Kasumi-1 (cell line): ENCODE measurements at regions not wholly inside any gene's neighbourhood (a gene's known extent, or its start where the extent isn't known, plus 50 kb on each side); places are given as distances from the start of the nearest gene placed in this dataset.

ENCODE experiments used
- DNase-seq, 2 experiments: peaks; one replicate each; lab custom pipeline; 2025; lab: John Stamatoyannopoulos, UW

GRCh38 chr10:111203615-111204014 lies 126.8 kb downstream of the ADRA2A start:
- no peak for DNase-seq

GRCh38 chr10:111204838-111205237 lies 128.0 kb downstream of the ADRA2A start:
- DNase-seq = no peak

- no peak for DNase-seq
These were observed 129.7 kb downstream of the ADRA2A start for GRCh38 chr10:111206521-111206920.

- DNase-seq = peak; percentile 63 to 70
These were observed 130.7 kb downstream of the ADRA2A start for GRCh38 chr10:111207500-111207899.

- DNase-seq = no peak
These were observed 132.1 kb downstream of the ADRA2A start for GRCh38 chr10:111208951-111209350.

GRCh38 chr10:111209692-111210091 lies 132.9 kb downstream of the ADRA2A start:
- DNase-seq = no peak

- no peak for DNase-seq
These were observed 134.4 kb downstream of the ADRA2A start for GRCh38 chr10:111211241-111211640.

GRCh38 chr10:111211706-111212105 lies 134.9 kb downstream of the ADRA2A start:
- DNase-seq = no peak

GRCh38 chr10:111221682-111222480 lies 145.1 kb downstream of the ADRA2A start:
- no peak for DNase-seq

GRCh38 chr10:111222961-111223360 lies 146.1 kb downstream of the ADRA2A start:
- no peak for DNase-seq

- DNase-seq = no peak
These were observed 154.9 kb downstream of the ADRA2A start for GRCh38 chr10:111231779-111232178.

- DNase-seq = no peak
These were observed 156.6 kb downstream of the ADRA2A start for GRCh38 chr10:111233439-111233838.

- no peak for DNase-seq
These were observed 157.5 kb downstream of the ADRA2A start for GRCh38 chr10:111234234-111234913.

GRCh38 chr10:111234914-111235302 lies 158.1 kb downstream of the ADRA2A start:
- no peak for DNase-seq

- DNase-seq = no peak
These were observed 163.5 kb downstream of the ADRA2A start for GRCh38 chr10:111240348-111240747.

GRCh38 chr10:111243126-111243525 lies 166.3 kb downstream of the ADRA2A start:
- no peak for DNase-seq

- DNase-seq = no peak
These were observed 169.3 kb downstream of the ADRA2A start for GRCh38 chr10:111246136-111246535.

- DNase-seq = no peak
These were observed 170.1 kb downstream of the ADRA2A start for GRCh38 chr10:111246814-111247452.

- no peak for DNase-seq
These were observed 171.1 kb downstream of the ADRA2A start for GRCh38 chr10:111247781-111248389.

GRCh38 chr10:111249925-111250324 lies 173.1 kb downstream of the ADRA2A start:
- no peak for DNase-seq

GRCh38 chr10:111261081-111261615 lies 184.3 kb downstream of the ADRA2A start:
- no peak for DNase-seq

- no peak for DNase-seq
These were observed 188.5 kb downstream of the ADRA2A start for GRCh38 chr10:111265341-111265740.
